GM10248 (cell line): ENCODE measurements at regions not wholly inside any gene's neighbourhood (a gene's known extent, or its start where the extent isn't known, plus 50 kb on each side); places are given as distances from the start of the nearest gene placed in this dataset.
"Not testable (repeated sequence)": the region's sequence is repeated elsewhere in the genome, so short reads cannot be mapped to it uniquely, and the experiment has no call there.

ENCODE experiments used
- CTCF ChIA-PET: fragments of 300-600 bp; sonication (Branson Sonifier 250); formaldehyde crosslinking; extraction: SDS; loops from one replicate; lab custom pipeline; 2021; ENCODE audit warnings: antibody characterized with exemption; lab: Yijun Ruan, JAX
- POLR2A ChIA-PET: fragments of 350-650 bp; sonication (Branson Sonifier 250); formaldehyde crosslinking; extraction: SDS; loops from one replicate; lab custom pipeline; 2020; ENCODE audit warnings: antibody characterized with exemption; lab: Yijun Ruan, JAX
- DNase-seq: peaks from one replicate; pipeline ENCODE4 v3.0.0; 2012; ENCODE audit errors: extremely low spot score
- CTCF ChIP-seq: IDR thresholded peaks from 2 replicates; pipeline ENCODE4 v1.5.1; 2012; ENCODE audit warnings: mild to moderate bottlenecking, low read depth; ENCODE audit errors: extremely low read depth, missing control alignments, control extremely low read depth

GRCh38 chr1:235052067-235053008, 76.3 kb downstream of the TOMM20 start:
- CTCF ChIA-PET: interaction anchor here (1.5 to 5.5 kb wide), 3 partner anchors 8 to 31 kb away, joined by 4 to 30 read pairs (median 4); no protein-coding TSS in a partner anchor
- POLR2A ChIA-PET: interaction anchor here (0.8 to 1.2 kb wide), 2 partner anchors 18 to 36 kb away, joined by 3 to 4 read pairs; no protein-coding TSS in a partner anchor
- no peak for DNase-seq
- no peak for TF ChIP-seq CTCF

- no peak for TF ChIP-seq CTCF
Observed at GRCh38 chr1:235051521-235051920, 77.1 kb downstream of the TOMM20 start.

GRCh38 chr1:235050911-235051360, 77.7 kb downstream of the TOMM20 start:
- peak; percentile 76 for DNase-seq
- ChIA-PET POLR2A (interaction anchor here (0.9 to 1.8 kb wide), 6 partner anchors 23 to 440 kb away, joined by 3 to 6 read pairs (median 4); no protein-coding TSS in a partner anchor), CTCF (interaction anchor here (0.9 to 5.5 kb wide), 9 partner anchors 10 to 188 kb away, joined by 3 to 30 read pairs (median 4); no protein-coding TSS in a partner anchor)
- no peak for TF ChIP-seq CTCF

More at GRCh38 chr1:235051521-235051920, 77.1 kb downstream of the TOMM20 start:
- CTCF ChIA-PET: interaction anchor here (0.9 to 5.5 kb wide), 8 partner anchors 9 to 189 kb away, joined by 3 to 30 read pairs (median 4); no protein-coding TSS in a partner anchor
- POLR2A ChIA-PET: interaction anchor here (0.9 to 1.8 kb wide), 5 partner anchors 18 to 440 kb away, joined by 3 to 6 read pairs (median 3); no protein-coding TSS in a partner anchor
- no peak for DNase-seq

GRCh38 chr1:235049716-235050378, 78.8 kb downstream of the TOMM20 start:
- POLR2A ChIA-PET: interaction anchor here (0.6 to 1.8 kb wide), 5 partner anchors 31 to 437 kb away, joined by 3 to 16 read pairs (median 4); no protein-coding TSS in a partner anchor
- CTCF ChIA-PET: interaction anchor here (0.8 to 5.5 kb wide), 11 partner anchors 11 to 550 kb away, joined by 3 to 30 read pairs (median 4); no protein-coding TSS in a partner anchor
- DNase-seq: not testable (repeated sequence)

- no peak for TF ChIP-seq CTCF
- no peak for DNase-seq
- ChIA-PET CTCF (interaction anchor here (0.8 to 5.5 kb wide), 9 partner anchors 12 to 550 kb away, joined by 3 to 30 read pairs (median 4); no protein-coding TSS in a partner anchor), POLR2A (interaction anchor here (0.6 to 2.0 kb wide), 4 partner anchors 25 to 75 kb away, joined by 3 to 16 read pairs (median 8); no protein-coding TSS in a partner anchor)
Observed at GRCh38 chr1:235049217-235049616, 79.4 kb downstream of the TOMM20 start.

GRCh38 chr1:235047331-235047871, 81.2 kb downstream of the TOMM20 start:
- no peak for DNase-seq
- ChIA-PET POLR2A (interaction anchor here (0.9 to 2.0 kb wide), 6 partner anchors 13 to 69 kb away, joined by 5 to 12 read pairs (median 6); no protein-coding TSS in a partner anchor), CTCF (interaction anchor here (0.8 to 5.5 kb wide), 12 partner anchors 9 to 548 kb away, joined by 3 to 30 read pairs (median 4); no protein-coding TSS in a partner anchor)
- TF ChIP-seq CTCF: no peak
